Mammary epithelial cell (primary cell): ENCODE measurements at regions not wholly inside any gene's neighbourhood (a gene's known extent, or its start where the extent isn't known, plus 50 kb on each side); places are given as distances from the start of the nearest gene placed in this dataset.

Experiments
- CTCF ChIP-seq, 2 donors: IDR thresholded peaks in 1 of 2; conservative IDR thresholded peaks in 1 of 2; 2 replicates each; pipeline ENCODE4 v1.5.1; 2011 to 2012; ENCODE audit warnings: inconsistent platforms in 2 of 2, low read length in 2 of 2, mild to moderate bottlenecking in 2 of 2, control low read depth in 1 of 2, low read depth in 1 of 2; ENCODE audit not compliant: insufficient read depth in 1 of 2; ENCODE audit errors: extremely low read depth in 1 of 2
- EZH2 ChIP-seq: IDR thresholded peaks from 2 replicates; pipeline ENCODE4 v1.6.1; 2012; ENCODE audit warnings: low read length, inconsistent platforms, borderline replicate concordance

- TF ChIP-seq CTCF (conservative IDR thresholded peaks at IDR 0.05 in 1 of 2, IDR thresholded peaks at IDR 0.05 in 1 of 2; ENCODE audit: extremely low read depth in 1 of 2, insufficient read depth in 1 of 2, low read depth in 1 of 2, low read length in 2 of 2) (no peak), EZH2 (no peak)
These were observed 434.3 kb downstream of the GPATCH2 start for GRCh38 chr1:217196616-217197015.
